ENCODE measurements at regions not wholly inside any gene's neighbourhood (a gene's known extent, or its start where the extent isn't known, plus 50 kb on each side); places are given as distances from the start of the nearest gene placed in this dataset.

GRCh38 chr13:33364192-33364591 lies 78.6 kb upstream of the STARD13 start:
- TF ChIP-seq, protein P1, sequence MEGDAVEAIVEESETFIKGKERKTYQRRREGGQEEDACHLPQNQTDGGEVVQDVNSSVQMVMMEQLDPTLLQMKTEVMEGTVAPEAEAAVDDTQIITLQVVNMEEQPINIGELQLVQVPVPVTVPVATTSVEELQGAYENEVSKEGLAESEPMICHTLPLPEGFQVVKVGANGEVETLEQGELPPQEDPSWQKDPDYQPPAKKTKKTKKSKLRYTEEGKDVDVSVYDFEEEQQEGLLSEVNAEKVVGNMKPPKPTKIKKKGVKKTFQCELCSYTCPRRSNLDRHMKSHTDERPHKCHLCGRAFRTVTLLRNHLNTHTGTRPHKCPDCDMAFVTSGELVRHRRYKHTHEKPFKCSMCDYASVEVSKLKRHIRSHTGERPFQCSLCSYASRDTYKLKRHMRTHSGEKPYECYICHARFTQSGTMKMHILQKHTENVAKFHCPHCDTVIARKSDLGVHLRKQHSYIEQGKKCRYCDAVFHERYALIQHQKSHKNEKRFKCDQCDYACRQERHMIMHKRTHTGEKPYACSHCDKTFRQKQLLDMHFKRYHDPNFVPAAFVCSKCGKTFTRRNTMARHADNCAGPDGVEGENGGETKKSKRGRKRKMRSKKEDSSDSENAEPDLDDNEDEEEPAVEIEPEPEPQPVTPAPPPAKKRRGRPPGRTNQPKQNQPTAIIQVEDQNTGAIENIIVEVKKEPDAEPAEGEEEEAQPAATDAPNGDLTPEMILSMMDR (IDR thresholded peaks at IDR 0.05): no peak

GRCh38 chr13:33366469-33367062 lies 81.0 kb upstream of the STARD13 start:
- TF ChIP-seq, protein P1 (IDR thresholded peaks at IDR 0.05): no peak

DNA sequence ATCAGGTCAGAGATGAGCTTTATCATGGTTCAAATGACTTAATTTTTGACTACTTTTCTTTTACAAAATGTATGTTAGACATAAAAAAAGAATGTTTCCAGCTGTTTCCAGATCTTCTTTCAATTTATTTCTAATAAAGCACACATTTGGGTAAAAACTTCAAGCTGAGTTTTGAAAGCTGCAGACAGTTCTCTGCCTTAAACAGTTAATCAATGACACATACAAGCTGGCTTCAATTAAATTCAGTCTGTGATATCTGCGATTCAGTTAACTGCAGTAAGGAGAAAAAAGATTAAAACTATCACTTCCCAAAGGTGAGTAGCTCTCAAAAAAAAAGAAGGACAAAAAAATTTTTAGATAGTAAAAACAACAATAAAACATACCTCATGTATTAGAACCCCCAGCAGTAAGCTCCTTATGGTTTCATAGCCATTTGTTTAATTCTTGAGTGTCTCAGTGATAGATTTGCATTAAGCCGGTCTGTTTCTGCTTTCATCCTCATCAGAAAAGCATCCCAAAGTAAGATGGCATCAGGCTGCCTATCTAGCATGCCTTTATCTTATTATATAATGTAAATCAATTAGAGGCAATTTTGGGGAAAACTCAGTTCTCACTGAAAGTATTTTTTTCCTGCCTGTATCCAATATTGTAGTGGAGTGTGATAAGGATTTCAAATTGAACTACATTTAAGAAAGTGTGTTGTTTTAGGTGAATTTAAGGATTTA lies 81.8 kb upstream of the STARD13 start:
- TF ChIP-seq, protein P1 (IDR thresholded peaks at IDR 0.05): no peak

- TF ChIP-seq, protein P1 (IDR thresholded peaks at IDR 0.05): no peak
Measured at GRCh38 chr13:33367926-33368325, 82.4 kb upstream of the STARD13 start.

- TF ChIP-seq, protein P1 (IDR thresholded peaks at IDR 0.05): no peak
Measured at GRCh38 chr13:33369073-33369472, 83.5 kb upstream of the STARD13 start.

- TF ChIP-seq, protein P1 (IDR thresholded peaks at IDR 0.05): no peak
Measured at GRCh38 chr13:33372251-33372919, 86.8 kb upstream of the STARD13 start.

DNA sequence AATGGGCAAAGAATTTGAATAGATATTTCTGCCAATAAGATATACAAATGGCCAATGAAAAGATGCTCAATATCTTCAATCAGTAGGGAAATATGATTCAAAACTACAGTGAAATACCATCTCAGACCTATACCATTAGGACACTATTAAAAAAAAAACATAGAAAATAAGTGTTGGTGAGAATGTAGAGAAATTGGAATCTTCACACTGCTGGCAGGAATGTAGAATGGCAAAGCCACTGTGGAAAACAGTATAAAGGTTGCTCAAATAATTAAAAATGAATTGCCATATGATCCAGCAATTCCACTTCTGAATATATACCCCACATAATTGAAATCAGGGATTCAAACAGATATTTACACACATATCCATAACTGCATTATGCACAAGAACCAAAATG lies 88.1 kb upstream of the STARD13 start:
- TF ChIP-seq, protein P1 (IDR thresholded peaks at IDR 0.05): no peak
